HG03139 (cell line): ENCODE measurements at regions not wholly inside any gene's neighbourhood (a gene's known extent, or its start where the extent isn't known, plus 50 kb on each side); places are given as distances from the start of the nearest gene placed in this dataset.
"Not testable (repeated sequence)": the region's sequence is repeated elsewhere in the genome, so short reads cannot be mapped to it uniquely, and the experiment has no call there.

ENCODE experiments used
- ATAC-seq: cut with Tn5 transposase; IDR thresholded peaks from one replicate; pipeline ENCODE4 v1.9.1; 2021; ENCODE audit not compliant: unreplicated experiment

DNA sequence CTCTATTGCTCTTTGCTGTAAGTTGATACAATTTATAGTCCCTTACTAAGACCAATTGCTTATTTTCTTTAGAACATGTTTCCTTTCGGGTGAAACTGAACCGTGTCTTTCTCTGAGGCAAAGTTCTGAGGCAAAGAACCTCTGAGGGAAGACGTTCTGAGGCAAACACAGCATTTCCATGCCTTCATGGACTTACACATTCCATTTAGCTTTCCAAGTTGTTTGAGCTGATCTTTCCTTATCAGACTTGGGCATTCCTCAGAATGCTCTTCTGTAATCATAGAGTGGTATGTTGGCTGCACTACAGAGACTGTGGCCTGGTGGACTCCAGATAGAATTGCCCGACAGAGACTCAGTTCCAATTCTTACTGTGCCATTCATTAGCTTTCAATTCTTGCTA lies 579.1 kb downstream of the KCTD12 start:
- no peak for ATAC-seq

GRCh38 chr13:76300688-76301087 lies 585.5 kb downstream of the KCTD12 start:
- no peak for ATAC-seq

GRCh38 chr13:76297331-76297730 lies 588.9 kb downstream of the KCTD12 start:
- no peak for ATAC-seq

DNA sequence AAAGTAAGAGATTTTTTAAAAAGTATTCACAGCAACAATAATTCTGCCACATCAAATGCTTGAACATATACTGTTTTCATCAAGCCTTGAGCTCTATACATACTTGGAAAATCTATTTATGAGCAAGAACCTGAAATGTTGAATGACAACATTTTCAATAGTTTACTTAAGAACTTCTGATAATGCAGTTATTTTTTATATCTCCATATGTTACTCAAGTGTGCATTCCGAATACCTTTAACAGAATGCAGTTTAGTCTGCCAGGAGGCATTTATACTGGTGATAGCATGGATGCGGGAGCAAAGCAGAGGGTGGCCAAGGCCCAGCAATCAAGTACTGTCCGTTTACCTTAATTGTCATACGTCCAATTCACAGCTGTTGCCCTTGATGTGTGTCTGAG lies 589.5 kb downstream of the KCTD12 start:
- ATAC-seq, result no peak

- not testable (repeated sequence) for ATAC-seq
These were observed 591.2 kb downstream of the KCTD12 start for GRCh38 chr13:76295020-76295419.

DNA sequence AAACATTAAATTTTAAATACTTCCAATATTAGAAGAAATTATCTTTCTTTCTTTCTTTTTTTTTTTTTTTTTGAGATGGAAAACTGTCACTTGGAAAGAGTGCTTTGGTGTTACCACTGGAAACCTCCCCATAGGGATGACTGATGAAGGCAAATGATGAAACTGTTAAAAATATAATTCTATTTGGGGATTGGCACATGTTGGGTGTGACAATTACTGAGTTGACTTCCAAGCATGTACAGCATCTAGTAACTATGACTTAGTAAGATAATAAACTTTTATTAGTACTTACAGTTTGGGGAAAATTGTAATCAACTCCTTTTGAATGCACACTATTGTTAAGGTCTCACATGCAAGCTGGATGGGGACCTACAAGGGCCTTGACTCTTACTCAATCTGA lies 592.5 kb downstream of the KCTD12 start:
- ATAC-seq, result no peak

- no peak for ATAC-seq
These were observed 592.9 kb downstream of the KCTD12 start for GRCh38 chr13:76293346-76293745.

DNA sequence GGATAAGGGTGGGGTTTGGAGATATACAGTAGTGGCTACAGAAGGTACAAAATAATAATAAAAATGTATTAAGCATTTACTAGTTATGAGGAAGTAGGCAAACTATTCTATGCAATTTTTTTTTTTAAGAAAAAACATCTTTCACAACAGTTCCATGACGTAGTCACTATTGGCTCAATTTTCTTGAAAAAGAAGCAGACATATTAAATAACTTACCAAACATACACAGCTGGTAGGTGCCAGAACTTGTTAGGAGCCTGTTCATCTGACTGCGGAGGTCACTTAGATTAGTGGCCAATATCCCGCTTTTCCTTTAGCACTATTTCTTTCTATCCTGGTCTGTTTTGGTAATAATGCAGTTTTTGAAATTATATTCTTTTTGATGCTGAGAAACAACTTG lies 593.5 kb downstream of the KCTD12 start:
- no peak for ATAC-seq

DNA sequence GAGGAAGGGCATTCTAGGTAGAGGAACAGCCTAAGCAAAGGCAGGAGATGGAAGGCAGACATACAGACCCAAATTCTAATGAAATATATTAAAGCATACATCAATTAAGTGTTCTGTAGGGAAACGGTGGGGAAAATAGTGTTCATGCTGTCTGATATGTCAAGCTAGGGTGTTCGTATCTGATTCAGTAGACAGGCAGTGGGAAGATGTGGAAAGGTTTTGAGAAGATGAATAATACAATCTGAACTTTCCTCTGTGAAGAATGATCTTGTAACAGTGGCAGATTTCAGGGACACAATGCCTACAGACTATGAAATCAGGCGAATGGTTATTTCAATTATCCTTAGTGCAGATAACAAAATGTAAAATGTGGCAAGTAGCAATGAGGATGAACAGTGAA lies 594.2 kb downstream of the KCTD12 start:
- no peak for ATAC-seq

GRCh38 chr13:76289558-76289957 lies 596.6 kb downstream of the KCTD12 start:
- no peak for ATAC-seq

DNA sequence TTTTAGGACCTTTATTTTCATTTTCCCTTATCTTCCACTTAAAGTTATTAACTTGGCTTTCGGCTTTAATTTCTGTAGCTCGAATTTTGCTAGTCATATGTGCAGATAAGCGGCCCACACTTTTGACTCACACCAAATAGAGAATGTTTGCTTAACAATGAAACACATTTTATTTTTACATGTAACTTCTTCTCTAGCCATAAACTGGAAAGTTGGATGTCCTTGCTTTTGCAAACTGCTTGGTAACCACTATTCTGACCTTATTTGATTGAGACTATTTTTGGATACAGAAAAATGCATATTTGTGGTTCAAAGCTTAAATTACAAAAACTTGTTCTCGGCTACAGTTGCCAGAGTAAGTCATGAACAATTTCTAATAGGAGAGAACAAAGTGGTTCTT lies 600.0 kb downstream of the KCTD12 start:
- no peak for ATAC-seq

DNA sequence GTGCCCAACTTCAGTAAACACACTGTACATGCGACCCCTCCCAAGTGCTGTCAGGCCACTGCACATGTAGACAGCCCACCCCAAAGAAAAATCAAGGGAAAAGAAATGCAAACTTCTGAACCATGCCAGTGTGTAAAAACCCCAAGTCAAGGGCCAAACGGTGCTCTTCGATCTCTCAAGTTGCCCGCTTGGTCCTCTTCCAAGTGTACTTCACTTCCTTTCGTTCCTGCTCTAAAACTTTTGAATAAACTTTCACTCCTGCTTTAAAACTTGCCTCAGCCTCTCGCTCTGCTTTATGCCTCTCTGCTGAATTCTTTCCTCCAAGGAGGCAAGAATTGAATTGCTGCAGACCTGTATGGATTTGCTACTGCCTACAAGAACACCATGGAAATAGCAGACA lies 600.7 kb downstream of the KCTD12 start:
- no peak for ATAC-seq

- not testable (repeated sequence) for ATAC-seq
These were observed 606.4 kb downstream of the KCTD12 start for GRCh38 chr13:76279766-76280165.

GRCh38 chr13:76271728-76272232 lies 614.4 kb downstream of the KCTD12 start:
- no peak for ATAC-seq

DNA sequence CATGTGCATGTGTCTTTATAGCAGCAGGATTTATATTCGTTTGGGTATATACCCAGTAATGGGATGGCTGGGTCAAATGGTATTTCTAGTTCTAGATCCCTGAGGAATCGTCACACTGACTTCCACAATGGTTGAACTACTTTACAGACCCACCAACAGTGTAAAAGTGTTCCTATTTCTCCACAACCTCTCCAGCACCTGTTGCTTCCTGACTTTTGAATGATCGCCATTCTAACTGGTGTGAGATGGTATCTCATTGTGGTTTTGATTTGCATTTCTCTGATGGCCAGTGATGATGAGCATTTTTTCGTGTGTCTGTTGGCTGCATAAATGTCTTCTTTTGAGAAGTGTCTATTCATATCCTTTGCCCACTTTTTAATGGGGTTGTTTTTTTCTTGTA lies 617.9 kb downstream of the KCTD12 start:
- ATAC-seq, result not testable (repeated sequence)

DNA sequence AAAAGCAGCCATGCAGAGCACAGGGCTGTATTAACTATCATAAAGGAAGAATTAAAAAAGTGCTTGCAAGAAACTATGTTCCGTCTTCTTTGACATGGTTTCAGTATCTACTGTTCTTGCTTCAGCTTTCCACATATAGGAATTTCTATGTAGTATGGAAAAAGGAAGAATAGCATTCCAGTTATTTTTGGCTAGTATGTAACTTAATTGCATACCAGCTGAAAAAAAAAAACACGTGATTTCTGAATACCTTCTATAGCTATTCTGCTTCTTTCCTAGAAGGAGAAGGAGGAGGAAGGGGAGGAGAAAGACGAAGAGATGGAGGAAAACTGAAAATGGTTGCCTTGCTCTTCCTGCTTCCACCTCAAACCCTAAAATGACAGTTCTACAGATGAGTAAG lies 619.0 kb downstream of the KCTD12 start:
- no peak for ATAC-seq

GRCh38 chr13:76266561-76266960 lies 619.6 kb downstream of the KCTD12 start:
- no peak for ATAC-seq

- no peak for ATAC-seq
These were observed 614.1 kb downstream of the LMO7 start for GRCh38 chr13:76250211-76250610.

DNA sequence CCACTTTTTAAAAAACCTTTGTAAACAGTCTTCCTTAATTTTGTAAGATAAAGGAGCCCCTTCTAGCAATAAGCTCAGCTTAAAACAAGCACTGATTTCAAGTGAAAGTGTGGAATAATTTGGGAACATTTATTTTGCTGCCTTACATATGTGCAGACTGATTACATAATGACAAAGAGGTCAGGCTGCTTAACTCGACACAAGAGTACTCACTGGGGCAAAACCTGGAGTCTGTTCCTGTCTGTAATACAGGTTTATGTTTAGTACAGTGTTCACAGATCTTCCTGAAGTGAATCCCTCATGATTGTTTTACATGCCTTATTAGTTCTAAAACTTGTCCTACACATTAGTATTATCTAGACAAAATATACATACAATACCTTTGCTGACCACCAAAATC lies 609.8 kb downstream of the LMO7 start:
- ATAC-seq, result no peak

GRCh38 chr13:76245211-76245610 lies 609.1 kb downstream of the LMO7 start:
- no peak for ATAC-seq

- ATAC-seq, result not testable (repeated sequence)
These were observed 607.0 kb downstream of the LMO7 start for GRCh38 chr13:76243120-76243519.

- ATAC-seq, result no peak
These were observed 603.0 kb downstream of the LMO7 start for GRCh38 chr13:76239031-76239680.

DNA sequence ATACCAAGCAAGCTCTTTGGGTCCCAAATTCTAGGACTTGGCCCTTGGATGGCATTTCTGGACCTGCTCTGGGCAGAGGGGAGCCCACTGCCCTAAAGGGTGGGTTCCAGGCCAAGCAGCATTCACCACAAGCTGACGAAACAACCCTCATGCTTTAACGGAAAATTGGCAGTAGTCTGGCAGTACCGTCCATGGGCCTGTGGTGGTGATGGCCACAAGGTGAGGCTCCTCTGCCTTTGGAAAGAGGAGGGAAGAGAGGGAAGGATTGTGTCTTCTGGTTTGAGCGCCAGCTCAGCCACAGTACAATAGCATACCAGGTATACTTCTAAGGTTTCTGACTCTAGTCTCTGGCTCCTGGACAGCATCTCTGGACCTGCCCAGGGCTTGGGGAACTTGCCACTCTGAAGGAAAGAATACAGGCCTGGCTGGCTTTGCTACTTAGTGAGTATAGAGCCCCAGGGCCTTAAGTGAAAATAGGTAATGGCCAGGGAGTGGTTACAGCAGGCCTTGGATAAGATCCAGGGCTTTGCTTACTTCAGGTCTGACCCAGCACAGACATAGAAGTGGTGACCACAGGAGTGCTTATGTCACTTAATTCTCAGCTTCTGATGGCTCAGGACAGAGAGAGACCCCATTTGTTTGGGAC lies 595.5 kb downstream of the LMO7 start:
- no peak for ATAC-seq
